NK-92 (cell line): ENCODE measurements at regions not wholly inside any gene's neighbourhood (a gene's known extent, or its start where the extent isn't known, plus 50 kb on each side); places are given as distances from the start of the nearest gene placed in this dataset.

Experiments
- DNase-seq: peaks from one replicate; lab custom pipeline; 2025; ENCODE audit not compliant: unreplicated experiment; lab: John Stamatoyannopoulos, UW

- no peak for DNase-seq
Measured at GRCh38 chr10:6305401-6306321, 102.9 kb downstream of the PFKFB3 start.

- no peak for DNase-seq
Measured at GRCh38 chr10:6306917-6307316, 104.2 kb downstream of the PFKFB3 start.

GRCh38 chr10:6309816-6310215 is 107.1 kb downstream of the PFKFB3 start:
- no peak for DNase-seq

DNA sequence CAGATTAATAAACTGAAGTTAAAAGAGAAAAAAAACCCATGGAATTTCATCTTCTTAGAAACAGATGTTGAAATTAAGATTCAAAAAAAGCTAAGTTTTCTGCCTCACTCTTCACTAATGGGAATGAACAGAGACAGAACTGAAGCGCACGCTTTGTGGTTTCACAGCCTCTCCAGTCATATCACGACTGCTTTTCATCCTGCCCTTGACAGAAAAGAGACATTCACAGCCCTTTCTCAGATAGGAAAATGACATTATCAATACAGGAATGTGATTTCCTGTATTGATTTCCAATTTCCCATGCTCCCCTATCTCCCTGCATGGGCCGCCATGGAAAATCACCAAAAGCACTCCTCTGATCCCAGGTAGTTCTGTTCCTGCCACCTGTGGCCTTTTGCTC is 108.2 kb downstream of the PFKFB3 start:
- DNase-seq, result no peak

- DNase-seq, result no peak
Measured at GRCh38 chr10:6311700-6312330, 109.1 kb downstream of the PFKFB3 start.

- DNase-seq, result no peak
Measured at GRCh38 chr10:6312636-6313035, 109.9 kb downstream of the PFKFB3 start.

- DNase-seq, result no peak
Measured at GRCh38 chr10:6313111-6313895, 110.6 kb downstream of the PFKFB3 start.

GRCh38 chr10:6314620-6315205 is 112.0 kb downstream of the PFKFB3 start:
- no peak for DNase-seq

DNA sequence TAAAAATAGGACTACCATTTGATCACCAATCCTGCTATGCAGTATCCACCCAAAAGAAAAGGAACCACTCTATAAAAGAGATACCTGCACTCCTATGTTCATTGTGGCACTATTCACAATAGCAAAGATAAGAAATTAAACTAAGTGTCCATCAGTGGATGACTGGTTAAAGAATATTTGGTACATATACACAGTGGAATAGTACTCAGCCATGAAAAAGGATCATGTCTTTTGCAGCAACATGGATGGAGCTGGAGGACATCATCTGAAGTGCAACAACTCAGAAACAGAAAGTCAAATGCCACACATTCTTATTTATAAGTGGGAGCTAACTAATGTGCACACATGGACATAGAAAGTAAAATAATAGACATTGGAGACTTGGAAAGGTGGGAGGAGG is 116.4 kb downstream of the PFKFB3 start:
- no peak for DNase-seq

GRCh38 chr10:6320320-6321010 is 117.7 kb downstream of the PFKFB3 start:
- DNase-seq, result no peak

DNA sequence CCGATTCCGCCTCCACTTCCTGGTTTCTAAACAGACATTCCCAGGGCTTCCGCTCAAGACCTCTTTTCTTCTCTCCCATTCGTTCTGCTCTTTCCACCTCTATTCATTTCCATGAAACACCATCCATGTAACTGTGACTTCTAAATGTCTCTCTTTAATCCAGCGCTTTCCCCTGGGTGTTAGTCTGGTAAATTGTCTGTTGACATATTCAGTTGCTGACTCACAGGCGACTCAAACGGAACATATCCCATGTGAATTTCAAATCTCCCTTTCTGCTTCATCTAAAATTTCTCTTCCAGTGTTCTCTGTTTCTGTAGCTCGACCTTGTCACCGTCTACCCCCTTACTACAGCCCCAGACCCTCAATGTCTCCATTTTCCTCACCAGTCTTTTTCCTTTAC is 119.1 kb downstream of the PFKFB3 start:
- no peak for DNase-seq

DNA sequence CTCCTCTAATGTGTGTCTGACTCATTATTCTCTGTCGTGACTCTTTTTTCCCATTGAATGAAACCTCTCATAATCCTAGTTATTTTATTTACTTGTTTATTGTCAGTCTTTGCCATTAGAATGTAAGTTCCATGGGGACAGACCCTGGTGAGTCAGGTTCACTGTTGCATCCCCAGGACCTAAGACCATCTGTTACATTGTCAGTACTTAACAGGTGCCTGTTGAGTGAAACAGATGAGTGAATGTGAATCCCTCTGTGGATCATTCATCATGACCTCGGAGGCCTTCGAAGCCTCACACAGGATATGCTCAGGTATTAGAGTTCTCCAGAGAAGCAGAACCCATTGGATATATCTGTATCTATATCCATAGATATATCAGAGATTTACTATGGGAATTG is 120.1 kb downstream of the PFKFB3 start:
- DNase-seq, result no peak

- DNase-seq, result no peak
Measured at GRCh38 chr10:6327961-6328698, 125.4 kb downstream of the PFKFB3 start.

DNA sequence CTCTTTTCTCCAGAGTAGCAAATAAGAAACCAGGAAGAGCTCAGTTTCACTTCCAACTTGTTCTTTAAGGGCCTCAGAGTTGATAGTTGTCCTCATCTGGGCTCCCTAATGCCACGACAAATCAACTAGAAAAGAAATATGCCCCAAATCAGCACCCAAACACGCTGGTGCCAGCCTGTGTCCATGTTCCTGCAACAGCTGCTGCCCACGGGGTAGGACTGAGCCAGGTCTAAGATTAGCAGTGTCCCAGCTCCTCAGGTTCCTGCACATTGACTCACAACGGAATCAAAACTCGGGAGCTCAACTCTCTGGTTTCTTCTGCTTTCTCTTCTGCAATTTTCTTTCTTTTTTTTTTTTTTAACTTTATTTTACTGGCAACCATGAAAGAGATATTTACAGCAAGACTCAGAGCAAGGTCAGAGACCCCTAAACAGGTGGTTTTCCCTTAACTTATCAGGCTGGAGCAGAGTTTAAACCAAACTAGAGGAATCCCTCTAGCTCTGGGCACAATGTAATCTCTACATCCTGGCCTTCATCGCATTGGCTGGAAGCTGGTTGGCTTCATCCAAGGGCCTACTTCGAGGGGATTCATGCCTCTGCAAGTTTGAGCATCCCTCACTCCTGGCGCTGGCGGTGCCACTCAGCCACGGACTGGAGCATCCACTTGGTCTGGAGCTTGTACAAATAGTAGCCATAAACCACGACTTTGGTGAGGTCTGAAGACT is 126.1 kb downstream of the PFKFB3 start:
- no peak for DNase-seq

DNA sequence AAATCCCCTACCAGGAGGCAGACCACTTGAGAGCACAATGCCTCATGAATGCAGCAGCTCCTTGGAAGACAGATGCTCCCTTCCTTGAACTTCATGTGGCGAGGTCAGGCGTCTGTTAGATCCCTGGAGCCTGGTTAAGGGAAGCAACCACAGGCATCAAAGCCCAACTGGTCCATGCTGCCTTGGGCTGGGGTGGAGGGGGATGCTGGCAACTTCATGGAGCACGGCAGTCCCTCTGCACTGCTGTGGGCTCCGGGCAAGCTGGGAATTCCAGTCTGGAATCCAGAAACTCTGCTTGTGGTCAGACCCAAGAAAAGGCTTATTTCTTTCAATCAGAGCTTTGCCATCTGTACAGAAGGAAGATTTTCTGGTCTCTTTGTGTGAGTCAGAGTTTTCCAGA is 130.4 kb downstream of the PFKFB3 start:
- no peak for DNase-seq

DNA sequence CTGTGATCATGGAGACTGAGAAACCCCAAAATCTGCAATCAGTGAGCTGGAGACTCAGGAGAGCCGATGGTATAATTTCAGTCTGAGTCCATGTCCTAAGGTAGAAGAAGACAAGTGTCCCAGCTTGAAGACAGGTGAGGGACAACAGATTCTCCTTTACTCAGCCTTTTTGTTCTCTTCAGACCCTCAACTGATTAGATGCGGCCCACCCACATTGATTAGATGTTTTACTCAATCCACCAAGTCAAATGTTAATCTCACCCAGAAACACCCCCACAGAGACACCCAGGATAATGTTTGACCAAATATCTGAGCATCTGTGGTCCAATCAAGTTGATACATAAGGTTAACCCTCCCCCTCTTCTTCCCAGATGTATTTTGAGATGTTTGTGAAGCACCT is 131.2 kb downstream of the PFKFB3 start:
- DNase-seq, result no peak

DNA sequence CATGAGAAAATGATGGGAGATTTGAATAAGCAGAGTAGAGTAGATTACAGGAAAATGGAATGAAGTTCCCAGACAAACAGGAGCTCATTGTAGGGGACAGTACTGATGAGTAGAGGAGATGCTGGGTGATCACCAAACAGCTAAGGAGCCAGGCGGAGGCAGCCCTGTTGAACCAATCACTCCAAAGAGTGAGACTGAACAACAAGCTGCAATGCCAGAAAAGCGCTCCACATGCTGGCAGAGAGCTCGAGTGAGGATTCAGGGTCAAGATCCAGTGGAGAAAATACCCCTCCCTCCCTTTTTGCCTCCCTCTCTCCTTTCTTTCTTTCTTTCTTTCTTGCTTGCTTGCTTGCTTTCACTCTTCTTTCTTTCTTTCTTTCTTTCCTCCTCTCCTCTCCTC is 133.3 kb downstream of the PFKFB3 start:
- DNase-seq, result no peak

DNA sequence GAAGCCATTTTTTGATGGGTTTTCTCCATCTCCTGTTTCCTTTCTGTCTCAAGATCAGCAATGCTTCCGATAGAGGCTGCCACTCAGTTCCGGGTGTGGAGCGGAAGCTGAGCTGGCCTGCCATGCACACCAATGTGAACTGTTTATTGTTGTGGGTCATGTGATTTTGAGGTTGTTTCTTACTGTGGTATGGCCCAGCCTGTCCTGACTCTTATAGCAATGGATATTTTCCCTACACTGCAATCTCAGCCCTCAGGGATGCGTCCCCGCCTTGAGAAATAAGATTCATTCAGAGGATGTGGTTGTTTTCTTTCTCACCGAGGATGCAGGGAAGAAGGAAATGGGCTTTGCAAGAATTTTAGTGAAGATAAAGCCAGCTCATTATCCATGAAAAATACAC is 134.7 kb downstream of the PFKFB3 start:
- DNase-seq, result no peak

- DNase-seq, result no peak
Measured at GRCh38 chr10:6338361-6338760, 135.6 kb downstream of the PFKFB3 start.
